Coronary artery (tissue), 2 donors: ENCODE measurements at regions not wholly inside any gene's neighbourhood (a gene's known extent, or its start where the extent isn't known, plus 50 kb on each side); places are given as distances from the start of the nearest gene placed in this dataset.

Experiments used
- DNase-seq: peaks from one replicate; pipeline ENCODE4 v3.0.0-alpha.2; 2017; ENCODE audit warnings: low spot score
- H3K27ac ChIP-seq, 2 donors: fragments of 200-600 bp; sonication (generic); one replicate each; pipeline ENCODE4 v1.5.1; 2016 to 2019
- H3K4me3 ChIP-seq: fragments of 200-600 bp; sonication (generic); 2 replicates; pipeline ENCODE4 v1.5.1; 2016; ENCODE audit warnings: mild to moderate bottlenecking, moderate library complexity
- TF ChIP-seq, protein P1 (sequence below): fragments of 200-600 bp; sonication (generic); IDR thresholded peaks from one replicate; pipeline ENCODE4 v1.5.1; 2019; ENCODE audit warnings: antibody characterized with exemption

DNA sequence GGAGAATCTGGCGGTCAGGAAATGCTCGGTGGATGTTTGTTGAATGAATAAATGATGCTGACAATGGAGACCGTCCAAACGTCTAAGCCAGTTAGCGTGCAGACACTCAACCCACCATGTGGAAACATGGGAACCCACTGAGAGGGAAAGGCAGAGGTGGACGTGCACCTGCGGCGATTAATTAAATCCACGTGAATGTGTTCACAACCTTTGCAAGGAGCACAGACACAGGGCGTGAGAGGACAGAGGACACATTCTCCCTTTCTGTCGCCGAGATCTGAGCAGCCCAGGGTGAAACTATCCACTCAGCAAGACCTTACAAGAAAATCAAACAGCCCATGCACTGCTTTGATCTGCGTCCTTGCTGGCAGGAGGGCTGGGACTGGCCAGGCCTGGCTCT is 58.3 kb upstream of the LINC01488 start:
- Histone ChIP-seq H3K27ac (no peak overlapping the region), H3K4me3 (no peak overlapping the region)
- TF ChIP-seq, protein P1, sequence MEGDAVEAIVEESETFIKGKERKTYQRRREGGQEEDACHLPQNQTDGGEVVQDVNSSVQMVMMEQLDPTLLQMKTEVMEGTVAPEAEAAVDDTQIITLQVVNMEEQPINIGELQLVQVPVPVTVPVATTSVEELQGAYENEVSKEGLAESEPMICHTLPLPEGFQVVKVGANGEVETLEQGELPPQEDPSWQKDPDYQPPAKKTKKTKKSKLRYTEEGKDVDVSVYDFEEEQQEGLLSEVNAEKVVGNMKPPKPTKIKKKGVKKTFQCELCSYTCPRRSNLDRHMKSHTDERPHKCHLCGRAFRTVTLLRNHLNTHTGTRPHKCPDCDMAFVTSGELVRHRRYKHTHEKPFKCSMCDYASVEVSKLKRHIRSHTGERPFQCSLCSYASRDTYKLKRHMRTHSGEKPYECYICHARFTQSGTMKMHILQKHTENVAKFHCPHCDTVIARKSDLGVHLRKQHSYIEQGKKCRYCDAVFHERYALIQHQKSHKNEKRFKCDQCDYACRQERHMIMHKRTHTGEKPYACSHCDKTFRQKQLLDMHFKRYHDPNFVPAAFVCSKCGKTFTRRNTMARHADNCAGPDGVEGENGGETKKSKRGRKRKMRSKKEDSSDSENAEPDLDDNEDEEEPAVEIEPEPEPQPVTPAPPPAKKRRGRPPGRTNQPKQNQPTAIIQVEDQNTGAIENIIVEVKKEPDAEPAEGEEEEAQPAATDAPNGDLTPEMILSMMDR = no peak
- DNase-seq = no peak

GRCh38 chr11:69423611-69424385 is 57.7 kb upstream of the LINC01488 start:
- H3K4me3 ChIP-seq = no peak overlapping the region
- TF ChIP-seq, protein P1 = no peak
- H3K27ac ChIP-seq = no peak overlapping the region
- no peak for DNase-seq

DNA sequence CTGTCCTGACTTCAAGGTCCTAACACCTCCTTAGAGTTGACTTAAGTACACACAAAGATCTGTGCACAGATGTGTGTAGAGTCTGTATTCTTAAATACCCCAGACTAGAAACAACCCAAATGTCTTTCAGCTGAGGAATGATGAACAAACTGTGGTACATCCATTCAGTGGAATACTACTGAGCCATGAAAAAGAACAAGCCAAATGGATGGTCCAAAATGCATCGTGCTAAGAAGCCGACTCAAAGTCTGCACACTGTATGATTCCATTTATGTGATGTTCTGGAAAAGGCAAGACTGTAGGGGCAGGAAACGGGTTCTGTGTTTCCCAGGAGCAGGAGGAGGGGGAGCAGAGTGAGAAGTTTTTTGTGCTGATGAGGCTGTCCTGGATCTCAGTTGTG is 56.7 kb upstream of the LINC01488 start:
- no peak for DNase-seq
- H3K27ac ChIP-seq = no peak overlapping the region
- no peak overlapping the region for H3K4me3 ChIP-seq
- TF ChIP-seq, protein P1 = no peak

GRCh38 chr11:69425444-69425843 is 56.0 kb upstream of the LINC01488 start:
- Histone ChIP-seq H3K27ac (no peak overlapping the region), H3K4me3 (no peak overlapping the region)
- TF ChIP-seq, protein P1 = no peak
- no peak for DNase-seq

- H3K27ac ChIP-seq = no peak overlapping the region
- H3K4me3 ChIP-seq = no peak overlapping the region
- TF ChIP-seq, protein P1 = no peak
- DNase-seq = no peak
These were observed 55.4 kb upstream of the LINC01488 start for GRCh38 chr11:69425895-69426544.

DNA sequence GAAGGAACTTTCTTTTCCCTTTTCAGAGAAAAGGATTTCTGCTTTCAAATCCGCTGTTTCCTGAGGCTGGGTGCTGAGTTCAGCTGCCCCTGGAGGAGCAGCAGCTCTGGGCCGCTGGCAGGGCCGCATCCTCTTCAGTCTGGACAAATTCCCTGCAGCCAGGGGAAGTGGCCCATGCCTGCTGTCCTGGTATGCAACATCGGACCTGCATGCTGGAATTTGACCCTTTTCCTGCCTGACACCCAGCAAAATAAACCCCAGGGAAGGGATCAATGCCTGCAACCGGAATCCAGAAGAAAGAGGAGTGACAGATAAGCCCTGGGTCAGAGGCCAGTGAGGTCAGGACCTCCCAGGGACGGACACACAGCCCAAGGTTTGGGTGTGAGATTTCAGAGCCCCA is 54.1 kb upstream of the LINC01488 start:
- no peak overlapping the region for H3K27ac ChIP-seq
- no peak for DNase-seq

More for the DNA sequence above, 54.1 kb upstream of the LINC01488 start:
- H3K4me3 ChIP-seq = no peak overlapping the region
- TF ChIP-seq, protein P1 = no peak
